ENCODE measurements at regions not wholly inside any gene's neighbourhood (a gene's known extent, or its start where the extent isn't known, plus 50 kb on each side); places are given as distances from the start of the nearest gene placed in this dataset.

GRCh38 chr2:166563894-166564293 lies 69.8 kb upstream of the SCN7A start:
- ChIA-PET RAD21 (ENCODE audit: low non-redundant PET in 1 of 2, low total read pairs in 2 of 2, uncharacterized antibody in 2 of 2, unreplicated experiment in 2 of 2) (no interaction called here), CTCF (no interaction called here), POLR2A (no interaction called here)
- H3K4me3 ChIP-seq (replicated peaks in 1 of 2; ENCODE audit: low read depth in 1 of 2, low read length in 2 of 2) = no peak overlapping the region
- no peak for DNase-seq (ENCODE audit: low read depth, low spot score)
- no peak overlapping the region for H3K9ac ChIP-seq (ENCODE audit: low read length)
- no peak overlapping the region for H2AFZ ChIP-seq (ENCODE audit: low read depth, low read length, poor library complexity, severe bottlenecking)
- ATAC-seq = no peak
- no peak overlapping the region for H3K27ac ChIP-seq (ENCODE audit: low read depth, low read length)
- H3K9me3 ChIP-seq (ENCODE audit: control insufficient read depth in 1 of 2, insufficient read depth in 1 of 2, low read depth in 1 of 2, low read length in 2 of 2) = no peaks in the 10 kb centered on the region; a peak in 1 of 4 replicates
- H3K9me2 ChIP-seq (ENCODE audit: insufficient read depth) = no peaks in the 10 kb centered on the region
- no peaks in the 10 kb centered on the region for H3K4me1 ChIP-seq (ENCODE audit: control insufficient read depth in 1 of 2, insufficient read depth in 2 of 2, low read length in 2 of 2)
- H3K36me3 ChIP-seq (ENCODE audit: control insufficient read depth in 1 of 2, insufficient read depth in 2 of 2, low read length in 2 of 2) = no peaks in the 10 kb centered on the region
- no peak overlapping the region for H3K4me2 ChIP-seq (ENCODE audit: low read length)
- TF ChIP-seq FOSL1 (IDR thresholded peaks at IDR 0.05; ENCODE audit: low read depth) (no peak), MAX (IDR thresholded peaks at IDR 0.05) (no peak), EZH2 (IDR thresholded peaks at IDR 0.05) (no peak), POLR2AphosphoS5 (IDR thresholded peaks at IDR 0.05; ENCODE audit: low read depth, low read length) (no peak), ATF3 (IDR thresholded peaks at IDR 0.05) (no peak), EGR1 (IDR thresholded peaks at IDR 0.05; ENCODE audit: low read depth) (no peak)
- intact Hi-C loops (cut with micrococcal nuclease) = no loop called here
- no TSS peak for BruUV-seq (replicated peaks)
- H4K20me1 ChIP-seq (ENCODE audit: insufficient read depth) = no peaks in the 10 kb centered on the region
- H3K27me3 ChIP-seq (ENCODE audit: insufficient read depth, low read length) = no peaks in the 10 kb centered on the region
- H3K79me2 ChIP-seq (ENCODE audit: insufficient read depth, low read length) = no peaks in the 10 kb centered on the region

GRCh38 chr2:166560022-166560421 lies 66.0 kb upstream of the SCN7A start:
- no TSS peak for BruUV-seq (replicated peaks)
- CTCF ChIA-PET = no interaction called here

More at GRCh38 chr2:166560022-166560421, 66.0 kb upstream of the SCN7A start:
- Histone ChIP-seq H3K36me3 (ENCODE audit: control insufficient read depth in 1 of 2, insufficient read depth in 2 of 2, low read length in 2 of 2) (no peaks in the 10 kb centered on the region), H3K27ac (ENCODE audit: low read depth, low read length) (no peak overlapping the region), H3K9me3 (ENCODE audit: control insufficient read depth in 1 of 2, insufficient read depth in 1 of 2, low read depth in 1 of 2, low read length in 2 of 2) (no peaks in the 10 kb centered on the region; a peak in 1 of 4 replicates), H2AFZ (ENCODE audit: low read depth, low read length, poor library complexity, severe bottlenecking) (no peak overlapping the region), H3K9me2 (ENCODE audit: insufficient read depth) (no peaks in the 10 kb centered on the region), H3K9ac (ENCODE audit: low read length) (no peak overlapping the region), H3K4me3 (replicated peaks in 1 of 2; ENCODE audit: low read depth in 1 of 2, low read length in 2 of 2) (no peak overlapping the region), H3K4me2 (ENCODE audit: low read length) (no peak overlapping the region), H3K79me2 (ENCODE audit: insufficient read depth, low read length) (no peaks in the 10 kb centered on the region), H3K4me1 (ENCODE audit: control insufficient read depth in 1 of 2, insufficient read depth in 2 of 2, low read length in 2 of 2) (no peaks in the 10 kb centered on the region), H4K20me1 (ENCODE audit: insufficient read depth) (no peaks in the 10 kb centered on the region), H3K27me3 (ENCODE audit: insufficient read depth, low read length) (no peaks in the 10 kb centered on the region)
- intact Hi-C loops (cut with micrococcal nuclease) = no loop called here
- ChIA-PET RAD21 (ENCODE audit: low non-redundant PET in 1 of 2, low total read pairs in 2 of 2, uncharacterized antibody in 2 of 2, unreplicated experiment in 2 of 2) (no interaction called here), POLR2A (no interaction called here)
- DNase-seq (ENCODE audit: low read depth, low spot score) (no peak), ATAC-seq (no peak)
- TF ChIP-seq CBX3 (IDR thresholded peaks at IDR 0.05; ENCODE audit: low read depth) (no peak), POLR2A (IDR thresholded peaks at IDR 0.05; ENCODE audit: borderline replicate concordance, extremely low read depth, insufficient read depth, insufficient read length) (no peak), EGR1 (IDR thresholded peaks at IDR 0.05; ENCODE audit: low read depth) (no peak), YY1 (IDR thresholded peaks at IDR 0.05; ENCODE audit: extremely low read depth, insufficient replicate concordance, low read depth, low read length) (no peak), JUND (IDR thresholded peaks at IDR 0.05) (no peak)
- TF ChIP-seq, protein P1, sequence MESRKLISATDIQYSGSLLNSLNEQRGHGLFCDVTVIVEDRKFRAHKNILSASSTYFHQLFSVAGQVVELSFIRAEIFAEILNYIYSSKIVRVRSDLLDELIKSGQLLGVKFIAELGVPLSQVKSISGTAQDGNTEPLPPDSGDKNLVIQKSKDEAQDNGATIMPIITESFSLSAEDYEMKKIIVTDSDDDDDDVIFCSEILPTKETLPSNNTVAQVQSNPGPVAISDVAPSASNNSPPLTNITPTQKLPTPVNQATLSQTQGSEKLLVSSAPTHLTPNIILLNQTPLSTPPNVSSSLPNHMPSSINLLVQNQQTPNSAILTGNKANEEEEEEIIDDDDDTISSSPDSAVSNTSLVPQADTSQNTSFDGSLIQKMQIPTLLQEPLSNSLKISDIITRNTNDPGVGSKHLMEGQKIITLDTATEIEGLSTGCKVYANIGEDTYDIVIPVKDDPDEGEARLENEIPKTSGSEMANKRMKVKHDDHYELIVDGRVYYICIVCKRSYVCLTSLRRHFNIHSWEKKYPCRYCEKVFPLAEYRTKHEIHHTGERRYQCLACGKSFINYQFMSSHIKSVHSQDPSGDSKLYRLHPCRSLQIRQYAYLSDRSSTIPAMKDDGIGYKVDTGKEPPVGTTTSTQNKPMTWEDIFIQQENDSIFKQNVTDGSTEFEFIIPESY (IDR thresholded peaks at IDR 0.05; ENCODE audit: extremely low read depth, insufficient replicate concordance, low read length) = no peak
- TF ChIP-seq, protein P2, sequence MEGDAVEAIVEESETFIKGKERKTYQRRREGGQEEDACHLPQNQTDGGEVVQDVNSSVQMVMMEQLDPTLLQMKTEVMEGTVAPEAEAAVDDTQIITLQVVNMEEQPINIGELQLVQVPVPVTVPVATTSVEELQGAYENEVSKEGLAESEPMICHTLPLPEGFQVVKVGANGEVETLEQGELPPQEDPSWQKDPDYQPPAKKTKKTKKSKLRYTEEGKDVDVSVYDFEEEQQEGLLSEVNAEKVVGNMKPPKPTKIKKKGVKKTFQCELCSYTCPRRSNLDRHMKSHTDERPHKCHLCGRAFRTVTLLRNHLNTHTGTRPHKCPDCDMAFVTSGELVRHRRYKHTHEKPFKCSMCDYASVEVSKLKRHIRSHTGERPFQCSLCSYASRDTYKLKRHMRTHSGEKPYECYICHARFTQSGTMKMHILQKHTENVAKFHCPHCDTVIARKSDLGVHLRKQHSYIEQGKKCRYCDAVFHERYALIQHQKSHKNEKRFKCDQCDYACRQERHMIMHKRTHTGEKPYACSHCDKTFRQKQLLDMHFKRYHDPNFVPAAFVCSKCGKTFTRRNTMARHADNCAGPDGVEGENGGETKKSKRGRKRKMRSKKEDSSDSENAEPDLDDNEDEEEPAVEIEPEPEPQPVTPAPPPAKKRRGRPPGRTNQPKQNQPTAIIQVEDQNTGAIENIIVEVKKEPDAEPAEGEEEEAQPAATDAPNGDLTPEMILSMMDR (IDR thresholded peaks at IDR 0.05 in 2 of 3, conservative IDR thresholded peaks at IDR 0.05 in 1 of 3; ENCODE audit: borderline replicate concordance in 1 of 3, insufficient read depth in 1 of 3, low read depth in 2 of 3, low read length in 2 of 3) = no peak
- TF ChIP-seq, protein P3, sequence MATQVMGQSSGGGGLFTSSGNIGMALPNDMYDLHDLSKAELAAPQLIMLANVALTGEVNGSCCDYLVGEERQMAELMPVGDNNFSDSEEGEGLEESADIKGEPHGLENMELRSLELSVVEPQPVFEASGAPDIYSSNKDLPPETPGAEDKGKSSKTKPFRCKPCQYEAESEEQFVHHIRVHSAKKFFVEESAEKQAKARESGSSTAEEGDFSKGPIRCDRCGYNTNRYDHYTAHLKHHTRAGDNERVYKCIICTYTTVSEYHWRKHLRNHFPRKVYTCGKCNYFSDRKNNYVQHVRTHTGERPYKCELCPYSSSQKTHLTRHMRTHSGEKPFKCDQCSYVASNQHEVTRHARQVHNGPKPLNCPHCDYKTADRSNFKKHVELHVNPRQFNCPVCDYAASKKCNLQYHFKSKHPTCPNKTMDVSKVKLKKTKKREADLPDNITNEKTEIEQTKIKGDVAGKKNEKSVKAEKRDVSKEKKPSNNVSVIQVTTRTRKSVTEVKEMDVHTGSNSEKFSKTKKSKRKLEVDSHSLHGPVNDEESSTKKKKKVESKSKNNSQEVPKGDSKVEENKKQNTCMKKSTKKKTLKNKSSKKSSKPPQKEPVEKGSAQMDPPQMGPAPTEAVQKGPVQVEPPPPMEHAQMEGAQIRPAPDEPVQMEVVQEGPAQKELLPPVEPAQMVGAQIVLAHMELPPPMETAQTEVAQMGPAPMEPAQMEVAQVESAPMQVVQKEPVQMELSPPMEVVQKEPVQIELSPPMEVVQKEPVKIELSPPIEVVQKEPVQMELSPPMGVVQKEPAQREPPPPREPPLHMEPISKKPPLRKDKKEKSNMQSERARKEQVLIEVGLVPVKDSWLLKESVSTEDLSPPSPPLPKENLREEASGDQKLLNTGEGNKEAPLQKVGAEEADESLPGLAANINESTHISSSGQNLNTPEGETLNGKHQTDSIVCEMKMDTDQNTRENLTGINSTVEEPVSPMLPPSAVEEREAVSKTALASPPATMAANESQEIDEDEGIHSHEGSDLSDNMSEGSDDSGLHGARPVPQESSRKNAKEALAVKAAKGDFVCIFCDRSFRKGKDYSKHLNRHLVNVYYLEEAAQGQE (IDR thresholded peaks at IDR 0.05; ENCODE audit: low read depth) = no peak
